Activated CD8-positive, alpha-beta memory T cell treated with anti-CD3 and anti-CD28 coated beads for 24 hours (primary cell): ENCODE measurements at regions not wholly inside any gene's neighbourhood (a gene's known extent, or its start where the extent isn't known, plus 50 kb on each side); places are given as distances from the start of the nearest gene placed in this dataset.
"Not testable (repeated sequence)": the region's sequence is repeated elsewhere in the genome, so short reads cannot be mapped to it uniquely, and the experiment has no call there.

ENCODE experiments used
- DNase-seq: peaks from one replicate; pipeline ENCODE4 v3.0.0-alpha.2; 2020

- no peak for DNase-seq
Measured at GRCh38 chr13:43946281-43946680, 66.6 kb downstream of the LACC1 start.

GRCh38 chr13:43947897-43948458 lies 68.3 kb downstream of the LACC1 start:
- DNase-seq: no peak

GRCh38 chr13:43953370-43953769 lies 73.7 kb downstream of the LACC1 start:
- DNase-seq: no peak

GRCh38 chr13:43956975-43957374 lies 77.3 kb downstream of the LACC1 start:
- DNase-seq: not testable (repeated sequence)

- DNase-seq: no peak
Measured at GRCh38 chr13:43959291-43959690, 79.6 kb downstream of the LACC1 start.

GRCh38 chr13:43961909-43962308 lies 82.2 kb downstream of the LACC1 start:
- DNase-seq: no peak

- DNase-seq: no peak
Measured at GRCh38 chr13:43963726-43964125, 84.0 kb downstream of the LACC1 start.

GRCh38 chr13:43964698-43965458 lies 85.2 kb downstream of the LACC1 start:
- DNase-seq: no peak

GRCh38 chr13:43965459-43965845 lies 85.7 kb downstream of the LACC1 start:
- no peak for DNase-seq

GRCh38 chr13:43968251-43968942 lies 88.7 kb downstream of the LACC1 start:
- DNase-seq: not testable (repeated sequence)

- not testable (repeated sequence) for DNase-seq
Measured at GRCh38 chr13:43968943-43969690, 89.4 kb downstream of the LACC1 start.

- DNase-seq: not testable (repeated sequence)
Measured at GRCh38 chr13:43969919-43970318, 90.2 kb downstream of the LACC1 start.

GRCh38 chr13:43970520-43971242 lies 91.0 kb downstream of the LACC1 start:
- not testable (repeated sequence) for DNase-seq

- DNase-seq: not testable (repeated sequence)
Measured at GRCh38 chr13:43971324-43971723, 91.6 kb downstream of the LACC1 start.

- DNase-seq: no peak
Measured at GRCh38 chr13:43977911-43978310, 98.2 kb downstream of the LACC1 start.

GRCh38 chr13:43978688-43979087 lies 99.0 kb downstream of the LACC1 start:
- no peak for DNase-seq

- DNase-seq: no peak
Measured at GRCh38 chr13:43979492-43979891, 99.8 kb downstream of the LACC1 start.

- DNase-seq: no peak
Measured at GRCh38 chr13:43980587-43980986, 100.9 kb downstream of the LACC1 start.

GRCh38 chr13:43981091-43981490 lies 101.4 kb downstream of the LACC1 start:
- DNase-seq: no peak

- no peak for DNase-seq
Measured at GRCh38 chr13:43981512-43982301, 102.0 kb downstream of the LACC1 start.

- no peak for DNase-seq
Measured at GRCh38 chr13:43983373-43983772, 103.7 kb downstream of the LACC1 start.

- no peak for DNase-seq
Measured at GRCh38 chr13:43984292-43984691, 104.6 kb downstream of the LACC1 start.
